ENCODE measurements at regions not wholly inside any gene's neighbourhood (a gene's known extent, or its start where the extent isn't known, plus 50 kb on each side); places are given as distances from the start of the nearest gene placed in this dataset.

DNA sequence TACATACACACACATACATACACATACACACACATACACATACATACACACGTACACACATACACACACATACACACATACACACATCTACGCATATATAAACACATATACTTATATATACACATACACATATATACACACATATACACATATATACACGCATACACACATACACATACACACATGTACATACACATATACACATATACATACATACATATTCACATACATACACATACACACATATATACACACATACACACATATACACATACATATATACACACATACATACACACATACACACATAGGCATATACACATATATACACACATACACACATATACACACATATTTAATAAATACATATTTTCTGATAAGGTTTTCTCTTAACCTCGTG, 324.0 kb downstream of the RPS6KC1 start:
- no peak for DNase-seq

DNA sequence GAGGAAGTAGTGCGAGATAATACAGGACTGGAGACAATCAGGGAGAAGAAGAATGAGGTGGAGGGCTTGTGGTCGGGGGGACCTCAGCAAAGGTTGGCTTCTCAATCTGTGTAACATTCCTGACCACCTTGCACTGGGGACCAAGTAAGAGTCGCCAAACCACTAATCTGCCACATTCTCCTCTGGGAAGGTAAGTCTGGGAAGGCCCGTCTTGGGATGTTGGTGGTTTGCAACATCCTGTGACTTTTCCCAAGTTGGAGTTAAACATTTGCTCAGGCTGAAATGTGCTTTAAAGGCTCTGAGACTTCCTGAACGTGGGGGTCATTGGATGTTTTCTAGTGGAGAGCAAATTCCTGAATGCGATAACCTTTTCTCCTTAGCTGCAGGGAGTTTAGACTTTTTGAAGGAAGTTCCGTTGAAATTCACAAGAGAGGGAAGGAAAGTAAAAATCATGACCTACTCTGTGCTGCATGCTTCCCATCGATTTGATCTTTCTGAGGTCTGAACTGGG, 325.9 kb downstream of the RPS6KC1 start:
- DNase-seq: no peak

DNA sequence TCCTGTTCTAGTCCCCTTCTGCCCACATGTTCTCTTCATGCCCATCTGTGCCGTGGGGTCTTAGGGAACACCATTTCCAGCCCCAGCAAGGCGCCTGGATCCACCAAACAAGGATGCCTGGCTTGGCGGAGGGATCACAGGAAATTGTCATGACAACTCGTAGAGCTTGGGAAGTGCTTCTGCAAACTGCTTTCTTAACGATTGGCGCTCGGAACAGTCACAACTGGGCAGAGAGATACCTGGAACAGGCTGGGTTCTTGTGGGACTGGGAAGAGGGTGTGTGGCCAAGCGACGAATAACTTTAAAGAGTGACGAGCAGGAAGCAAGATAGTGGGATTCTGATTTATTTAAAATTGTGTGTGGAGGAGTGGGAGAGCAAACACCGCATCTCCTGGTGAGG, 329.8 kb downstream of the RPS6KC1 start:
- no peak for DNase-seq

DNA sequence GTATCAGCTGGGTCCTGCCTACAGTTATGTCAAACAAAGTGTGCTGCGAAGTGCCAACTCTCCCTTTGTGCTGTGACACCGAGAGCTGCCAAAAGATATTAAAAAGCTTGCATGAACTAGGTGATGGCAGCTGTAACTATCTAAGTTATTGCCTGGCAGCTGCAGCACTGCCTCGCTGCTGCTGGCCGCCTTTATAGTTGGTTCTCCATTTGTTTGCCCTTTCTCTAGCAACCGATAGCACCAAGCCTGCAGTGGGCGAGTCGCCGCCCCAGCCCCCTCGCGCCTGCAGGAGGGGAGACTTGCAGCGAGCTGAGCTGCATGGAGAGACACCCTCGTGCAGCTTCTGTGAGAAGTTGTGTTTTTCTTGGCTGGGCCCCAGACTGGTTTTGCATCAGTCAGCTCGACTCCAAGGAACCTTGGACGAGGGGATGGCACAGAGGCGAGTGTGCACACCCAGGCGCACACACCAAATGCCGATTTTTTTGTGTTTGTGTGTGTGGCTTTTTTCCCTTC, 330.6 kb downstream of the RPS6KC1 start:
- DNase-seq: no peak

DNA sequence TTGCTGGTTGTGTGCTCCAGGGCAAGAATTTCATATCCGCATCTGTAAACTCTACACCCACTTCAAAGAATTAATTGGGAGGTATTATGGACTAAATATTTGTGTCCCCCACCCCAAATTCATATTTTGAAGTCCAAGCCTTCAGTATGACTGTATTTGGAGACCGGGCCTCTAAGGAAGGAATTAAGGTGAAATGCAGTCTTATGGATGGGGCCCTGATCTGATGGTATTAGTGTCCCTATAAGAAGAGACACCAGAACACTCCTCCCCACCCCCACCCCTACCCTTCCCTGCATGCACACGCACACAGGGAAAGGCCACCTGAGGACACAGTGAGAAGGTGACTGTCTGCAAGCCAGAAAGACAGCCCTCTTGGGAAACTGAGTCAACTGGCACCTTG, 332.4 kb downstream of the RPS6KC1 start:
- no peak for DNase-seq

DNA sequence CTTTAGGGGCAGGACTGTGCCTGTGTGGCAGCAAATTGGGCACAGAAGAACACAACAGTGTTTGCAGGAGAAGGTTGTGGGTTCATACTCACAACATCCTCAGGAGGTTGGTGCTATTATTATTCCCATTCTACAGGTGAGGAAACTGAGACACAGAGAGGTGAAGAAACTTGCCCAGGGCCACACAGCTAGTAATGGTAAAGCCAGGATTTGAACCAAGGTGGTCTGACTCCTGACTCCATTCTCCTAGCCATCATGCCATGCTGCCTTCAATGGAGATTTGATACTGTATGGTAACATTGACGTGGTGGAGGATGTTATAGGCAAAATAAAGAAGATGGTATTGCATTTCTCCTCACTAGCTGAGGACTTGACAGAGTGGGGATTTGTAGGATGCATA, 334.2 kb downstream of the RPS6KC1 start:
- DNase-seq: no peak

DNA sequence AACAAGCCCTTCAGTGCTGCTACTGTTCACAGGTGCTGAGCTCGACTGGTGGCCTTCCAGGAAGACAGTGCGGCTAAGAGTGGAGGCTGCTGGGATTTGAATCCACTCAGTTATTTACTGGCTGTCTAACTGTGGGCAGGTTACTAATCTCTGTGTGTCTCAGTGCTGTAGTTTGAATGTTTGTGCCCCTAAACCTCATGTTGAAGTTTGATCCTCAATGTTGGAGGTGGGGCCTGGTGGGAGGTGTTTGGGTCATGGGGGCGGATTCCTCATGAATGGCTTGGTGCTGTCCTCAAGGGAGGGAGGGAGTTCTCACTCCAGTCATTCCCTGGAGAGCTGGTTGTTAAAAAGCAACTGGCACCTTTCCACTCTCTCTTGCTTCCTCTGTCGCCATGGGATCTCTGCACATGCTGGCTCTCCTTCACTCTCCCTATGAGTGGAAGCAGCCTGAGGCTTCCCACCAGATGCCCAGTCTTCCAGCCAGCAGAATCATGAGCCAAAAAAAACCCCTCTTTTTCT, 334.8 kb downstream of the RPS6KC1 start:
- DNase-seq: no peak

DNA sequence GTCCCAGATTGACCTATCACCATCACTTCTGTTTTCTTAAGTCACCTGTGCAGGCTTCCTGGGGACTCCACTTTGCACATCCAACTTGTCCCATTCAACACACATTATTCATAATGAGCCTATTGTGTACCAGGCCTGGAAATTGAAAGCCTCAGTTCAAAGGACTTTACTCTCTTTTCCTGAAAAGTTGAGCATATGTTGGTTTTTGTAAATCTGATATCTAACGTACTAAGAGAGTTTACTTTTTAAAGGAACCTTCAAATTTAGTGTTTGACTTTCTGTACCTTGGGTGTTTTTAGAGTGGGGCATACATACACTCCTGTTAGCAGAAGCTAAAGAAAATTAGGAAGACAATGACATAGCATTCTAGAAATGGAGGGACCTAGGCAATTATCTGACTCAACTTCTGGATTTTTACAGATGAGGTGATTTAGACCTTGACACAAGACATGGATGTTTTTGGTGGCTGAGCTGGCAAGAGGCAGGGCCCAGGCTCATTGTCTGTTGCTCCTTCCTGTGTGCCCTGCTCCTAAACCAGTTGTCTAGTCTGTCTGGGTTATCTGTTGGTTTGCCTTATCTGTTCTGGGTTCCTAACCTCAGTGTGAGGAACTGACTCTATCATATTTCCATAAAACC, 336.5 kb downstream of the RPS6KC1 start:
- DNase-seq: no peak

DNA sequence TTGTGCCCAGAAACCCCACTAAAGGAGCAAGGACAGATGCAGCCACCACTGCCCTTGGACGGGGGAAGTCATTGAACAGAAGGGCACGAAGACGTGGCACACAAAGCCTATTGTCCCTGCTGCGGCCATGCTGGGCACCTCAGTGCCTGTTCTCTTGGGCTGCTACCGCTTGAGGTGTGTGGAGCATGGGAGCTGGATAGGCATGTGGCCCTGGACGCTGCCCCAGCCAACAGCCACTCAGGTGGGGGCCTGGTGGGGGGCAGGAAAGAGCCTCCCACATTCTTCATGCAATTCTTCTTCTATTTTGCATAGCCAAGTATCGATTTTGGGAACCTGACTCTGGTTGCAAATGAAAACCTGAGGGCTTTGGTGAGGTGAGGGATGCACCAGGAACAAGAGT, 337.2 kb downstream of the RPS6KC1 start:
- no peak for DNase-seq

DNA sequence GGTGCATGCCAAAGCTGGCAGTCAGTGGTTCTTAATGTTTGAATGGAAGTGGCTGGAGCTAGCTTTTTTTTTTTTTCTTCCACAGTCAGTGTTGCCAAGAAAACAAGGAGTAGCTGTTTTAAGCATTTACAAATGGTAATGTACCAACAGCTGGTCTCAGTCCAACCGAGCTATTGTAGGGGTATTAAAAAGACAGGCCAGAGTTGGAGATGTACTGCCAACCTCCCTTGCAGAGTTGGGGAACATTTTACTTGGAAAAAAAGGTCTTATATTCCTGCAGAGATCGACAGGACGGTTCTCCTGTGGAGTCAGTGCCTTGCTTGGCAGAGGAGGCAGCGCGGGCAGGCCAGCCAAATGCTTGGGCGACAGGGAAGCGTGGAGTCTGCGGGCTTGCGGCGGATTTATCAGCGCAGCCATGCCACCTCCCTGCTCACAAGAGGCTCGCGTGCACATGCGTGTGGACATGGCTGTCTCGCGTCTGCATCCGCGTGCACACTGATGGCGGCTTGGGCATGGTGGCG, 338.1 kb downstream of the RPS6KC1 start:
- DNase-seq: no peak

DNA sequence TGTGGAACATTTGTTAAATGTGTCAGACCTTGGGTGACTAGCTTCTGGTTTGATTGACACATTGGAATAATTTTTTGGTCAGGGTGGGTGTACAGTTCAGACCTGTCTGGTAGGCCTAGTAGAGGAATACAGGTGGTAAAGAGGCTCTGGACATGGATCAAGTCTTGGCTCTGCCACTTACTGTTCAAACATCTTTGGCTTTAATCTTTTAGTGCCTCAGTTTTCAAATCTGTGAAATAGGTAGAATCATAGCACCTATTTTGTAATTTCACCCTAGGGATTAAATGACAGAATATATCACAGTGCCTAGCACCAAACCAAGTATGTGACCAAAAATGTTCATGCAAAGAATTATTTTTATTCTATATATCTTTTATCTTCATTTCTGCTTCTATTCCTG, 340.4 kb downstream of the RPS6KC1 start:
- DNase-seq: no peak

DNA sequence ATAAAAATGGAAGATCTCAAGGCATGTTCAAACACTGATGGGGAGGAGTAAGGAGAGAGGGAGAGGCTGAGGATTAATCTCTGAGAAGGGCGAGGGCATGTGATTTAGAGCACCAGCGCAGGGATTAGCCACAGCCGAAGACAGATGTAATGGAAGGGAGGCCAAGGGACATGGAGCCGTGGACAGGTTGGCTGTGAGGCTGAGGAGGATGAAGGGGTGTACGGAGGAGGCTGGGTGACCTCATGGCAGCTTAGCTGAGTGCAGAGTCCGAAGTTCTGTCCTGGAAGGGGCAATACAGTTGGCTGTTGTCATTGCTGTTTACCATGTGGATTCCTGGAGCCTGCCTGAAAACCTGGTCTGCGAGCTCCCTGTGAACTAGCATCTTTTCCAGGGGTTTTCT, 342.8 kb downstream of the RPS6KC1 start:
- no peak for DNase-seq

DNA sequence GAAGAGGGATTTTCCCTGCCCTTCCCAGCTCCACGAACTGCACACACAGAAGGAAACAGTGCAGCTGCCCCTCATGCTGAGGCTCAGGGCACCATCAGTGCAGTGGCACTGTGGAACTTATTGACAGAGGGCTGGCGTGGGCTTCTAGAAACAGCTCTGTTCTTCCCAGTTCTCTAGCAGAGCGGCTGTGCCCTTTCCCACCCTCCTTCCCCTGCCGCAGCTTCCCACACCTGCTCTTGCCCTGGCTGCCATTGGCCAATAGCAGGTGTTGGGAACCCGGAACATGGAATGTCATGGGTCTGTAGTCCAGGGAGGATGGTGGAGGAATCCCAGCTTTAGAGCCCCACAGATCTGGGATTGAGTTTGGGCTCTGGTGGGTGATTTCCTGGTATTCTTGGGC, 343.8 kb downstream of the RPS6KC1 start:
- no peak for DNase-seq

DNA sequence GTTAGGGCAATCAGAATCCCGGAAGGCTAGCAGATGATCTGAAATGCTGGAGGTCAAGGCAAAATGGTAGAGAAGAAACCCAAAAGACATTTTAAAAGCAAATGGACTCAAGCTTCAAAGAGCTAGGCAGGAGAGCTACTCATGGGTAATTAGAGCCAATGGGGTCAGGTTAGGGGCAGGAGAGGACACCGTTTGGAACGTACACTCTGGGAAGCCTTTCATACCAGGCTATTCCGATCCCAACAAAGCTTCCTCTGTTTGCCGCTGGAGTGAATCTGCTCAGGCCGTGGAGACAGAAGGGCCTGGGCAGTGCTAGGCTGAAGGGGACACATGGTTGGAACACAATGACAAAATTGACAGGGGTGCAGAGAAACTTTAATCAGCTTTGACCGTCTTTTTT, 346.6 kb downstream of the RPS6KC1 start:
- no peak for DNase-seq

DNA sequence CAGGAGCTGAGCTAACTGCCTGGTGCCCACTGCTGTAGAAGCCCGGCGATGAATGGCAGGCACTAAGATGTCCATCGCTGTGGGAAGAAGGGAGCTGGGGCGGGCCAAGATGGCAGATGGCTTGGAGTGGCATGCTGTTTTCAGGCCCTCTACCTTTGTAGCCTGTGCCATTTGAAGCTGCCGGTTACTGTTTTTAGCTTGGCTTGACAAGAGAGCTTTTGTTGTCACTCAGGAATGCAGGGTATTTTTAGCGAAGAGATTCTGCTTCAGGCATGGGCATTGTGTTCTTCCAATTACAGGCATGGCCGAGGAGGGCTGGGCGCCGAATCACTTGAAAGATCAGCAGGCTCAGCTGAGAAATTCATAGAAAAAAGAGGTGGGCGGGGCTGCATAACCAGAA, 348.7 kb downstream of the RPS6KC1 start:
- DNase-seq: no peak

DNA sequence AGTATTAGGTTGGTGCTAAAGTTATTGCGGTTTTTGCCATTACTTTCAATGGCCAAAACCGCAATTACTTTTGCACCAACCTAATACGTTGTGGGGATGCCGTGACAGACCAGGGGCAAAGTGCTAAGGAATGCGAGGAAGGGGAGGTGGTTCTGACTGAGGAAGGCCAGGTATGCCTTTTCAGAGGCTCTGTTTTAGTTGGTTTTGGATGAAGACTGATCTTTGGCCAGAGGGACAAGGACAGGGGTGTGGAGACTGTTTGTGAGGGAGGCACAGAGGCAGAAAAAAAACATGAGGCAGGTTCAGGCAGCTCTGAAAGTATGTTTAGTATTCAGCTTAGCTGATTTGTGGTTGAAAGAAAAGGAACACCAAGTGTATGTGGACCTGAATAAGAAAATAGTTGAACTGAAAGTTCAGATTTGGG, 358.2 kb downstream of the RPS6KC1 start:
- no peak for DNase-seq

DNA sequence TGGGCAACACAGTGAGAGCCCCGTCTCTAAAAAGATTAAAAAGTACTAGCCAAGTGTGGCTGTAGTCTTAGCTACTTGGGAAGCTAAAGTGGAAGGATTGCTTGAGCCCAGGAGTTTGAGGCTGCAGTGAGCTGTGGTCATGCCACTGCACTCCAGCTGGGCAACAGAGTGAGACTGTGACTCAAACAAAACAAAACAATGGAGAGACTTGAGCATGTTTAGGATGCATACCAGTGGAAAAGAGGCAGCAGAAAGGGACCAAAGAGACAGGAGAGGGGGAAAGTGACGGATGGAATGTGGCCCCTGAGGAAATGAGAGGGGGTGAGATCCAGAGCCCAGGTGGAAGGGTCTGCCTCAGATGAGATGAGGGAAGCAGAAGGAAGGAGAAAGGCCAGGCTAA, 358.9 kb downstream of the RPS6KC1 start:
- no peak for DNase-seq

DNA sequence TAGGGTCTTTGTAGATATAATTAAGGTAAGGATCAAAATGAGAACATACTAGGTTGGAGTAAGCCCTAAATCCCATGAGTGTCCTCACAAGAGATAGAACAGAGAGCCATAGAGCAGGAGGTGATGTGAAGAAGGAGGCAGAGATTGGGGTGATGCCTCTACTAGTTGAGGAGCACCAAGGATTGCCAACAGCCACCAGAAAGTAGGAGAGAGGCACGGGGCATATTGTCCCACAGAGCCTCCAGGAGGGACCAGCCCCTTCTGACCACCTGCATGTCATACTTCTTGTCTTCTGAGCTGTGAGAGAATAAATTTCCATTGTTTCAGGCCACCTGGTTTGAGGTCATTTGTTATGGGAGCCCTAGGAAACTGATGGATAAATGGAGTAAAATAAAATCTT, 363.3 kb downstream of the RPS6KC1 start:
- no peak for DNase-seq

DNA sequence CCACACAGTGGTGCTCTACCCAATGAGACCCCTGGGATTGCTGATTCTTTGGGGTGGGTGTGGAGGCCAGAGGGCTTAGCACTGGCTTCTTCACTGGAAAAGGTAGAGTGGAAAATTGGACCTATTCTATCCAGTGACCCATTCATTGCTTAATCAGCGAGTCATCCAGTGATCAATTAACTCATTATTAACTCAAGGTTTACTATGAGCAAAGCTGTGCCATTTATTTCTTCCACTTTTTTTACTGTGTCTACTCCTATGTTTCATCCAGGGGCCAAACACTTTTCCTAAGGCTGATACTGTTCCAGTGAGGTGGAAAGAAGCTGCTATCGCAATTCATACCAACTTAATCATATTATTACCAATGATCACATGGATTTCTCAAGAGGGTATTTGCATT, 363.9 kb downstream of the RPS6KC1 start:
- no peak for DNase-seq

DNA sequence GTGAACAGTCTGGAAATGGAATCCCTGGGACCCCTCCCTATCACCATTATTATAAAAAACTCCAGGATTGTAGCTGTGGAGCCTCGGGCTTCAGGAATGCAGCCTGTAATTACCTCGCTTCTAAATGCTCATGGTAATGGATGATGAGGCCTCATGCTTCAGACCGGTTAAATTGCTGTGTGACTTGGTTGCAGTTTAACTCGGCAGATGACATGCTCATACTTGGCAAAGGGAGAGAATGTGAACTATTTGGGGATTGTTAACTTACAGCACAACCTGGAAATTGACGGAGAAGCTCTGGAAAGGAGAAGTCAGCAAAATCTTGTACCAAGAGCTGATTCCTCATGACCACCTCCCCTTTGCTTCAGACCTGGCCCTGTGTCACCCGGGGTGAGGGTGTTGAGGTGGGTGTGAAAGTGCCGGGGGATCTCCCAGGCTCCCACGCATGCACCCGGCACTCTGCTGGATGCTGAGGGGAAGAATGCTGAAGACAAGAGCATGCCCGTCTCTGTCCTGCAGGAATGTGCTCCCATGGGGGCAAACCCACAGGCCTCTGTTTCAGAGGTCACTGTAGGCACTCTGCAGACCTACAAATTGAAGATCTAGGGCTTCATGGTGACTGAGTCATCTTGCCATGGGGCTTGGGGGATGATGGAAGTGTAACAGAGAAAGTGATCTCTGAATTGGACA, 364.8 kb downstream of the RPS6KC1 start:
- DNase-seq: no peak

DNA sequence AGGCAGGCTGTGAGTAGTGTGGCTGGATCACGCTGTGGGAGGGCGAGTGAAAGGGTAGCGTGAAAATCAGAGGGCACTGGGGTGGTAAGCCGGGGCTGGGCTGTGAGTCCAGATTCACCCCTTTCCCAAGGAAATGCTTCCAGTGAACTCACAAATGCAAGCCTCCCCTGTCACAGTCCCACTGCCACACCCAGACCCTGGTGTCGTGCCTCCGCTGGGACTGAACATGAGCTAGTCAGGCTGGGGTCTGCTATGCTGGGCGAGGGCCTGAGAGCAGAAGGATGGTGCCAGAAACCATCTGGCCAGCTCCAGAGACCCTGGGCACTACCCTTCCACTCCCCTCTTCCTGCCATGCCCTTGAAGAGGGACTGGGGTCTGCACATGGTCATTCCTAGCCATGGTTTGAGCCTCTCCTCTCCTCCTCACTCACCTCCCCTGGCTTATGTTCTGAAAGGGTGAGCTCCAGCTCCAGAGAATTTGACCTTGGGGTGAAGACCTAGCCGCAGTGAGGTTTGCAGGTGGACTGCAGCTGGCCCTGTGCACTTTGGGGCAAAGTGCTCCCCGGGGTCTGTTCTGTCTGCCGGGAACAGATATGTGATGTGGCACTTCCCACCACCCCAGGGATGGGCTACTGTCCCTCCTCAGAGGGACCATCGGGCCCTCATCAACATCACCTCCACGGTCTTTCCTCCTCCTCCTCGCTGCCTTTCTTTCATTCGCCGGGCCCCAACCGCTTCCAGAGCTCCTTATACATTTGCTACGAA, 365.6 kb downstream of the RPS6KC1 start:
- no peak for DNase-seq

DNA sequence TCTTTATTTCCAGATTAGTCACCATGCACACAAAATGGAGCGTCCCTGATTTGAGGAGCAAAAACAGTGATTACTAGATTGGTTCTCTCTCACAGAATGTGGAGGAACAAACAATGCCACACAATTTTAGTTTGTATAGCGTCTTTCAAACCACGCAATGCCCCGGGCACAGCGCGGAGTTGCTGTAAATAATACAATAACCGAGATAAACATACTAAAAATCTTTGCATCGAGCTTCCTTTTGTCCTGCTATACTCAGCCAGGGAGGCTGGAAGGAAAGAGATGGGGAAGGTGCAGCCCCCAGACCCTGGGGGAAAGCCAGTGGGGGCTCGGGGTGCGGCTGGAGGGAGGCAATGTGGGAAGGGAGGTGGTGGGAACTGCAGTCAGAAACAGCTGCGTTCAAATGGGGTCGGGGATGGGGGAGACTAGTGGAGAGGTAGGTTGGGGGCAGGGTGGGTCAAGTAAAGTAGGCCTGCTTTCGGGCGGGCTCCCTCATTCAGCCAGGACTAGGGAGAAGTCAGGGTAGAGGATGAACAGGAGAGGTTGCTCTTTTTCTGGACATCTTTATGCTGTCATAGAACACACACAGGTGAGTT, 366.3 kb downstream of the RPS6KC1 start:
- no peak for DNase-seq

DNA sequence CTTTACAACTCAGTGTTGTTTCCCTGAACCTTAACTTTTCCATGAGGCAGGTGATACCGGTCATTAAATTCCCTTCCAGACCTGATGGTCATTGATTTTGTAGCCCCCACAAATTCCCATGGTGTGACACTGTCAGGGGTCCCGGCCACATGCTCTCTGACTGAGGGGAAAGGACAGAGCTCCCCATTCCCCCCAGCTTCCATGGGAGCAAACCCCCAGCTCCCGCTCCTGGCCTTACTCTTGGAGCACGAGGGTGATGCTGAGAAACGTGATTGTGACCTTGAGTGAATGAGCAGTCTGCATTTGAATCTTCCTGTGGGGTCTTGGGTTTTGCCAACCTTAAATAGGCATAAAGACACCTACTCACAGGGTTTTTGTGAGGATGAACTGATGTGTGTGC, 366.8 kb downstream of the RPS6KC1 start:
- DNase-seq: no peak

Data from activated gamma-delta T cell treated with Interleukin-2 at 50 U/mL for 16 hours (primary cell).